ENCODE measurements at regions not wholly inside any gene's neighbourhood (a gene's known extent, or its start where the extent isn't known, plus 50 kb on each side); places are given as distances from the start of the nearest gene placed in this dataset.

GRCh38 chr6:156402227-156402626 is 375.0 kb upstream of the ARID1B start:
- no peak for DNase-seq

GRCh38 chr6:156400487-156400886 is 376.7 kb upstream of the ARID1B start:
- no peak for DNase-seq

GRCh38 chr6:156398966-156399365 is 378.2 kb upstream of the ARID1B start:
- no peak for DNase-seq

- no peak for DNase-seq
Observed at GRCh38 chr6:156398371-156398770, 378.8 kb upstream of the ARID1B start.

GRCh38 chr6:156396791-156397418 is 380.3 kb upstream of the ARID1B start:
- no peak for DNase-seq

- DNase-seq: no peak
Observed at GRCh38 chr6:156396068-156396771, 381.0 kb upstream of the ARID1B start.

GRCh38 chr6:156395276-156395675 is 381.9 kb upstream of the ARID1B start:
- DNase-seq: no peak

GRCh38 chr6:156392648-156393047 is 384.5 kb upstream of the ARID1B start:
- DNase-seq: no peak

GRCh38 chr6:156391977-156392376 is 385.2 kb upstream of the ARID1B start:
- DNase-seq: no peak

GRCh38 chr6:156391061-156391672 is 386.0 kb upstream of the ARID1B start:
- DNase-seq: no peak

GRCh38 chr6:156390621-156391020 is 386.6 kb upstream of the ARID1B start:
- no peak for DNase-seq

GRCh38 chr6:156389296-156389695 is 387.9 kb upstream of the ARID1B start:
- DNase-seq: no peak

- DNase-seq: no peak
Observed at GRCh38 chr6:156387472-156387871, 389.7 kb upstream of the ARID1B start.

GRCh38 chr6:156383059-156383458 is 394.1 kb upstream of the ARID1B start:
- DNase-seq: no peak

GRCh38 chr6:156379392-156380289 is 397.5 kb upstream of the ARID1B start:
- DNase-seq: no peak

GRCh38 chr6:156378853-156379252 is 398.3 kb upstream of the ARID1B start:
- DNase-seq: no peak

GRCh38 chr6:156376091-156376490 is 401.1 kb upstream of the ARID1B start:
- no peak for DNase-seq

- no peak for DNase-seq
Observed at GRCh38 chr6:156359912-156360311, 417.3 kb upstream of the ARID1B start.

GRCh38 chr6:156352861-156353260 is 424.3 kb upstream of the ARID1B start:
- DNase-seq: no peak

- no peak for DNase-seq
Observed at GRCh38 chr6:156351346-156351966, 425.7 kb upstream of the ARID1B start.

- no peak for DNase-seq
Observed at GRCh38 chr6:156350337-156350736, 426.8 kb upstream of the ARID1B start.

- DNase-seq: no peak
Observed at GRCh38 chr6:156348849-156349248, 428.3 kb upstream of the ARID1B start.

- no peak for DNase-seq
Observed at GRCh38 chr6:156348424-156348823, 428.8 kb upstream of the ARID1B start.
